ENCODE measurements at regions not wholly inside any gene's neighbourhood (a gene's known extent, or its start where the extent isn't known, plus 50 kb on each side); places are given as distances from the start of the nearest gene placed in this dataset.

DNA sequence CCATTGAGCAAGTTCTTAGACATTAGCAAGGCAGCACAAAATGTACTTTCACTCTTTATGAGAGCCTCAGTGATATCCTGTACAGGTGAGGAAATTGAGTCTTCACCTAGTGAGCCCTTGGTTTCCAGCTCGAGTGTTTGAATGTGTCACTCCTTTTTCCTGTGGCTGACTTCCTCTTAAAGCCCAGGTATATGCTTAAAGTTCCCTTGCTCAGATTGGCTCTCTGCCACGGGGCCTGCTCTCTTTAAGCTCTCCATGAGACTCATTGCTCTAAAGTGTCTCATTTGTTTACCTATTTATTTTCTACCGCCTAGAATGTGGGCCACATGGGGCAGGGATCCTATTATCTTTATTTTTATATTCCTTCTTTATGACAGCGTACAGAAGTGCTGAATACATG lies 324.9 kb downstream of the SIPA1L2 start:
- no peak for DNase-seq (ENCODE audit: low read depth in 1 of 2, low spot score in 2 of 2)
- peaks cover 0 to 2% (median 0%) of the 10 kb centered on the region in 4 experiments; a peak in 2 of 7 replicates for H3K27me3 ChIP-seq (replicated peaks in 1 of 4; ENCODE audit: control insufficient read depth in 3 of 4, extremely low read depth in 1 of 4, insufficient read depth in 3 of 4, low read length in 3 of 4)
- no peak for TF ChIP-seq TBP (IDR thresholded peaks at IDR 0.05; ENCODE audit: low read depth, low read length)
- TF ChIP-seq, protein P1, sequence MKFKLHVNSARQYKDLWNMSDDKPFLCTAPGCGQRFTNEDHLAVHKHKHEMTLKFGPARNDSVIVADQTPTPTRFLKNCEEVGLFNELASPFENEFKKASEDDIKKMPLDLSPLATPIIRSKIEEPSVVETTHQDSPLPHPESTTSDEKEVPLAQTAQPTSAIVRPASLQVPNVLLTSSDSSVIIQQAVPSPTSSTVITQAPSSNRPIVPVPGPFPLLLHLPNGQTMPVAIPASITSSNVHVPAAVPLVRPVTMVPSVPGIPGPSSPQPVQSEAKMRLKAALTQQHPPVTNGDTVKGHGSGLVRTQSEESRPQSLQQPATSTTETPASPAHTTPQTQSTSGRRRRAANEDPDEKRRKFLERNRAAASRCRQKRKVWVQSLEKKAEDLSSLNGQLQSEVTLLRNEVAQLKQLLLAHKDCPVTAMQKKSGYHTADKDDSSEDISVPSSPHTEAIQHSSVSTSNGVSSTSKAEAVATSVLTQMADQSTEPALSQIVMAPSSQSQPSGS (IDR thresholded peaks at IDR 0.05; ENCODE audit: low read length): no peak
- no peak for TF ChIP-seq RNF2 (IDR thresholded peaks at IDR 0.05; ENCODE audit: borderline replicate concordance, low read depth, low read length, missing control alignments, poor library complexity, severe bottlenecking)
- TF ChIP-seq BACH1 (IDR thresholded peaks at IDR 0.05; ENCODE audit: low read length): no peak
- H3K9ac ChIP-seq (replicated peaks in 1 of 4; ENCODE audit: extremely low read depth in 1 of 4, low read depth in 3 of 4, low read length in 3 of 4): no peak overlapping the region
- H3K79me1 ChIP-seq (ENCODE audit: low read depth, low read length): no peaks in the 10 kb centered on the region
- H2BK120ac ChIP-seq (replicated peaks; ENCODE audit: low read depth, low read length): no peak overlapping the region
- CTCF ChIA-PET (ENCODE audit: partially characterized antibody): interaction anchor here (0.7 to 2.4 kb wide), 5 partner anchors 290 to 391 kb away, joined by 3 to 7 read pairs (median 3); no protein-coding TSS in a partner anchor
- FAIRE-seq: no peak
- H2BK15ac ChIP-seq (ENCODE audit: low read length): no peak overlapping the region
- no peak overlapping the region for H2BK20ac ChIP-seq (ENCODE audit: low read length)
- no peaks in the 10 kb centered on the region for H3K9me3 ChIP-seq (ENCODE audit: insufficient read depth in 2 of 2, low read depth in 1 of 2, low read length in 1 of 2)
- no peak overlapping the region for H3K4ac ChIP-seq (replicated peaks; ENCODE audit: insufficient read length, low read depth, low read length)
- H3K4me2 ChIP-seq (ENCODE audit: insufficient read depth in 1 of 2, low read depth in 2 of 2, low read length in 2 of 2): no peak overlapping the region
- H3K36me3 ChIP-seq (ENCODE audit: control insufficient read depth in 2 of 4, insufficient read depth in 4 of 4, low read length in 3 of 4): no peaks in the 10 kb centered on the region
- no peak overlapping the region for H3K56ac ChIP-seq (replicated peaks; ENCODE audit: insufficient read length, low read depth, low read length)
- H2BK5ac ChIP-seq (ENCODE audit: low read depth, low read length): no peak overlapping the region
- no peaks in the 10 kb centered on the region for H3K23me2 ChIP-seq (ENCODE audit: low read depth, low read length)
- H3K79me2 ChIP-seq (ENCODE audit: control insufficient read depth in 1 of 2, insufficient read depth in 2 of 2, low read length in 2 of 2): no peaks in the 10 kb centered on the region
- POLR2A ChIA-PET (ENCODE audit: partially characterized antibody): interaction anchor here (0.7 kb wide), 1 partner anchor 87 kb away, joined by 3 read pairs; no protein-coding TSS in a partner anchor
- no peaks in the 10 kb centered on the region for H4K20me1 ChIP-seq (replicated peaks in 1 of 2; ENCODE audit: control insufficient read depth in 1 of 2, insufficient read depth in 2 of 2, low read length in 2 of 2)
- H2AFZ ChIP-seq (ENCODE audit: low read length): no peak overlapping the region
- H2AK5ac ChIP-seq (ENCODE audit: low read depth, low read length): no peak overlapping the region
- H4K8ac ChIP-seq (ENCODE audit: extremely low read depth, insufficient read depth, low read length): no peak overlapping the region
- H4K5ac ChIP-seq (ENCODE audit: insufficient read length, low read depth, low read length): no peak overlapping the region
- H3K4me3 ChIP-seq (ENCODE audit: extremely low read depth in 1 of 4, insufficient read depth in 2 of 4, low read depth in 3 of 4, low read length in 4 of 4): no peak overlapping the region
- H4K91ac ChIP-seq (replicated peaks; ENCODE audit: insufficient read length, low read length): no peak overlapping the region
- peaks cover 3 to 11% (median 6%) of the 10 kb centered on the region in 4 experiments for H3K4me1 ChIP-seq (replicated peaks in 1 of 4; ENCODE audit: control insufficient read depth in 3 of 4, insufficient read depth in 4 of 4, low read length in 3 of 4)
- no peak overlapping the region for H3K23ac ChIP-seq (ENCODE audit: insufficient read length)
- no peak overlapping the region for H3K27ac ChIP-seq (ENCODE audit: low read depth, low read length)
- H2BK12ac ChIP-seq (ENCODE audit: low read depth, low read length): no peak overlapping the region
- H3K18ac ChIP-seq (ENCODE audit: extremely low read depth, low read length): no peak overlapping the region
- WGBS, 2 experiments (ENCODE audit: extremely low coverage in 1 of 2, insufficient coverage in 1 of 2, insufficient read length in 1 of 2, insufficient replicate concordance in 2 of 2, low coverage in 1 of 2, low lambda C conversion rate in 2 of 2, missing lambda C conversion rate in 1 of 2): 95% methylated on average over 4 of the region's 4 CpGs; no CpG with 5 or more reads in 1 of the 2 experiments
- no peak overlapping the region for H3K14ac ChIP-seq (ENCODE audit: insufficient read length)

Measured in H1 (cell line).